HEK293 (cell line): ENCODE measurements at regions not wholly inside any gene's neighbourhood (a gene's known extent, or its start where the extent isn't known, plus 50 kb on each side); places are given as distances from the start of the nearest gene placed in this dataset.
"Not testable (repeated sequence)": the region's sequence is repeated elsewhere in the genome, so short reads cannot be mapped to it uniquely, and the experiment has no call there.

Experiments
- CTCF ChIA-PET: fragments of 350-600 bp; formaldehyde crosslinking; extraction: SDS; loops from one replicate; lab custom pipeline; 2021; ENCODE audit warnings: antibody characterized with exemption; lab: Yijun Ruan, JAX
- POLR2A ChIA-PET: fragments of 300-600 bp; formaldehyde crosslinking; extraction: SDS; loops from one replicate; lab custom pipeline; 2020; ENCODE audit warnings: antibody characterized with exemption, inconsistent platforms; lab: Yijun Ruan, JAX
- H3K27ac ChIP-seq: fragments of 200-500 bp; sonication (Bioruptor generic); 2 replicates; pipeline ENCODE4 v1.5.1; 2014; ENCODE audit warnings: low read depth, low read length, control low read depth, inconsistent platforms; ENCODE audit errors: extremely low read depth
- H3K36me3 ChIP-seq, 2 experiments: fragments of 200-500 bp in 1 of 2; sonication (Bioruptor generic) in 1 of 2; 1 replicate in 1 of 2; 2 replicates in 1 of 2; pipeline ENCODE4 v1.5.1; 2014 to 2017; ENCODE audit warnings: inconsistent platforms in 2 of 2, low read length in 2 of 2; ENCODE audit not compliant: control insufficient read depth in 2 of 2, insufficient read depth in 1 of 2
- H3K4me1 ChIP-seq: fragments of 200-500 bp; sonication (Bioruptor generic); 2 replicates; pipeline ENCODE4 v1.5.1; 2014; ENCODE audit warnings: mild to moderate bottlenecking, low read length, inconsistent platforms; ENCODE audit not compliant: control insufficient read depth, insufficient read depth
- H3K4me3 ChIP-seq: 2 replicates; pipeline ENCODE4 v1.5.1; 2011; ENCODE audit warnings: low read depth, mild to moderate bottlenecking, control low read depth, low read length, moderate library complexity
- H3K9me3 ChIP-seq: fragments of 200-500 bp; sonication (Bioruptor generic); 2 replicates; pipeline ENCODE4 v1.5.1; 2014; ENCODE audit warnings: low read depth, low read length, inconsistent platforms; ENCODE audit not compliant: control insufficient read depth, insufficient read depth
- BCL6B ChIP-seq: fragments of 450-650 bp; formaldehyde crosslinking; IDR thresholded peaks from 2 replicates; pipeline ENCODE4 v1.5.1; 2017; ENCODE audit warnings: missing biosample characterization, missing genetic modification characterization
- KLF8 ChIP-seq: fragments of 450-650 bp; formaldehyde crosslinking; IDR thresholded peaks from 2 replicates; pipeline ENCODE4 v1.5.1; 2016; ENCODE audit warnings: missing biosample characterization, missing genetic modification characterization
- PRDM2 ChIP-seq: fragments of 450-650 bp; formaldehyde crosslinking; IDR thresholded peaks from 2 replicates; pipeline ENCODE4 v1.5.1; 2016; ENCODE audit warnings: missing biosample characterization, missing genetic modification characterization, borderline replicate concordance
- REPIN1 ChIP-seq: fragments of 450-650 bp; formaldehyde crosslinking; IDR thresholded peaks from 2 replicates; pipeline ENCODE4 v1.5.1; 2017; ENCODE audit warnings: missing biosample characterization, missing genetic modification characterization, low read depth
- SP2 ChIP-seq: fragments of 450-650 bp; formaldehyde crosslinking; IDR thresholded peaks from 2 replicates; pipeline ENCODE4 v1.5.1; 2016; ENCODE audit warnings: missing biosample characterization, missing genetic modification characterization
- YY1 ChIP-seq: fragments of 450-650 bp; formaldehyde crosslinking; IDR thresholded peaks from 2 replicates; pipeline ENCODE4 v1.5.1; 2018; ENCODE audit warnings: missing biosample characterization, missing genetic modification characterization
- ZNF10 ChIP-seq: fragments of 450-650 bp; formaldehyde crosslinking; IDR thresholded peaks from 2 replicates; pipeline ENCODE4 v1.5.1; 2017; ENCODE audit warnings: missing biosample characterization, missing genetic modification characterization
- ZNF175 ChIP-seq: fragments of 450-650 bp; formaldehyde crosslinking; IDR thresholded peaks from 2 replicates; pipeline ENCODE4 v1.5.1; 2016; ENCODE audit warnings: missing biosample characterization, missing genetic modification characterization
- ZNF184 ChIP-seq: fragments of 450-650 bp; IDR thresholded peaks from 2 replicates; pipeline ENCODE4 v1.5.1; 2018; ENCODE audit warnings: missing biosample characterization, mild to moderate bottlenecking, missing genetic modification characterization
- ZNF214 ChIP-seq: fragments of 450-650 bp; formaldehyde crosslinking; IDR thresholded peaks from 2 replicates; pipeline ENCODE4 v1.5.1; 2017; ENCODE audit warnings: missing biosample characterization, mild to moderate bottlenecking, missing genetic modification characterization, borderline replicate concordance
- ZNF239 ChIP-seq: fragments of 450-650 bp; formaldehyde crosslinking; IDR thresholded peaks from 2 replicates; pipeline ENCODE4 v1.5.1; 2016; ENCODE audit warnings: missing biosample characterization, missing genetic modification characterization
- ZNF24 ChIP-seq: fragments of 450-650 bp; formaldehyde crosslinking; IDR thresholded peaks from 2 replicates; pipeline ENCODE4 v1.5.1; 2016; ENCODE audit warnings: missing biosample characterization, missing genetic modification characterization
- ZNF280D ChIP-seq: fragments of 450-650 bp; formaldehyde crosslinking; IDR thresholded peaks from 2 replicates; pipeline ENCODE4 v1.5.1; 2016; ENCODE audit warnings: missing biosample characterization, missing genetic modification characterization
- ZNF292 ChIP-seq: fragments of 450-650 bp; formaldehyde crosslinking; IDR thresholded peaks from 2 replicates; pipeline ENCODE4 v1.5.1; 2016; ENCODE audit warnings: low read depth, missing biosample characterization, missing genetic modification characterization, borderline replicate concordance
- ZNF311 ChIP-seq: fragments of 450-650 bp; formaldehyde crosslinking; IDR thresholded peaks from 2 replicates; pipeline ENCODE4 v1.5.1; 2017; ENCODE audit warnings: missing biosample characterization, missing genetic modification characterization, borderline replicate concordance
- ZNF354C ChIP-seq: fragments of 450-650 bp; formaldehyde crosslinking; IDR thresholded peaks from 2 replicates; pipeline ENCODE4 v1.5.1; 2016; ENCODE audit warnings: missing biosample characterization, missing genetic modification characterization, low read depth, borderline replicate concordance
- ZNF366 ChIP-seq: fragments of 450-650 bp; formaldehyde crosslinking; conservative IDR thresholded peaks from 2 replicates; pipeline ENCODE4 v1.5.1; 2016; ENCODE audit warnings: missing biosample characterization, missing genetic modification characterization
- ZNF449 ChIP-seq: fragments of 450-650 bp; formaldehyde crosslinking; IDR thresholded peaks from 2 replicates; pipeline ENCODE4 v1.5.1; 2017; ENCODE audit warnings: missing biosample characterization, mild to moderate bottlenecking, missing genetic modification characterization, moderate library complexity
- ZNF561 ChIP-seq: fragments of 450-650 bp; IDR thresholded peaks from 2 replicates; pipeline ENCODE4 v1.5.1; 2018; ENCODE audit warnings: missing biosample characterization, missing genetic modification characterization, borderline replicate concordance
- ZNF645 ChIP-seq: fragments of 450-650 bp; formaldehyde crosslinking; IDR thresholded peaks from 2 replicates; pipeline ENCODE4; 2016; ENCODE audit warnings: missing biosample characterization, missing genetic modification characterization

GRCh38 chr2:142502402-142502801, 371.6 kb upstream of the LRP1B start (continued):
- TF ChIP-seq PRDM2 (tag by site-specific recombination) (no peak), ZNF184 (no peak), YY1 (tag by site-specific recombination) (no peak)
- TF ChIP-seq, all 188 proteins: peak for 0

- no peaks in the 10 kb centered on the region for H3K9me3 ChIP-seq
- no peak for TF ChIP-seq ZNF645 (tag by site-specific recombination)
- TF ChIP-seq ZNF175 = no peak
- no peak for TF ChIP-seq KLF8
- TF ChIP-seq ZNF292 (tag by site-specific recombination) = no peak
- TF ChIP-seq ZNF561 = no peak
- no peak for TF ChIP-seq BCL6B (tag by site-specific recombination)
- no peak for TF ChIP-seq ZNF366 (tag by site-specific recombination)
- no peak for TF ChIP-seq ZNF354C (tag by site-specific recombination)
- no peak for TF ChIP-seq ZNF449 (tag by site-specific recombination)
- no peak for TF ChIP-seq ZNF280D (tag by site-specific recombination)
- TF ChIP-seq ZNF24 (tag by site-specific recombination) = no peak
- no peak for TF ChIP-seq ZNF10 (tag by site-specific recombination)
- TF ChIP-seq SP2 (tag by site-specific recombination) = no peak
- TF ChIP-seq ZNF311 (tag by site-specific recombination) = no peak
- TF ChIP-seq REPIN1 (tag by site-specific recombination) = no peak
- no peak for TF ChIP-seq YY1 (tag by site-specific recombination)
- no peak for TF ChIP-seq ZNF239 (tag by site-specific recombination)
- TF ChIP-seq ZNF214 (tag by site-specific recombination) = no peak
- H3K36me3 ChIP-seq = no peaks in the 10 kb centered on the region
- H3K4me1 ChIP-seq = no peaks in the 10 kb centered on the region
- H3K27ac ChIP-seq = no peak overlapping the region
- ChIA-PET CTCF (no interaction called here), POLR2A (no interaction called here)
- no peak overlapping the region for H3K4me3 ChIP-seq
Measured at GRCh38 chr2:142495141-142495540, 364.3 kb upstream of the LRP1B start.

GRCh38 chr2:142489631-142490030, 358.8 kb upstream of the LRP1B start:
- H3K36me3 ChIP-seq, H3K4me1 ChIP-seq, H3K9me3 ChIP-seq, H3K4me3 ChIP-seq, H3K27ac ChIP-seq, CTCF ChIA-PET, POLR2A ChIA-PET: not testable (repeated sequence)
